GM19025 (cell line): ENCODE measurements at regions not wholly inside any gene's neighbourhood (a gene's known extent, or its start where the extent isn't known, plus 50 kb on each side); places are given as distances from the start of the nearest gene placed in this dataset.

Source experiments
- ATAC-seq: cut with Tn5 transposase; IDR thresholded peaks from one replicate; pipeline ENCODE4 v1.9.1; 2021; ENCODE audit warnings: mild to moderate bottlenecking, low read depth, moderate library complexity; ENCODE audit not compliant: unreplicated experiment

GRCh38 chr11:10358696-10359095 is 53.8 kb downstream of the ADM start:
- no peak for ATAC-seq

- ATAC-seq, result no peak
Observed at GRCh38 chr11:10359171-10359570, 54.3 kb downstream of the ADM start.

GRCh38 chr11:10360835-10361234 is 56.0 kb downstream of the ADM start:
- no peak for ATAC-seq

DNA sequence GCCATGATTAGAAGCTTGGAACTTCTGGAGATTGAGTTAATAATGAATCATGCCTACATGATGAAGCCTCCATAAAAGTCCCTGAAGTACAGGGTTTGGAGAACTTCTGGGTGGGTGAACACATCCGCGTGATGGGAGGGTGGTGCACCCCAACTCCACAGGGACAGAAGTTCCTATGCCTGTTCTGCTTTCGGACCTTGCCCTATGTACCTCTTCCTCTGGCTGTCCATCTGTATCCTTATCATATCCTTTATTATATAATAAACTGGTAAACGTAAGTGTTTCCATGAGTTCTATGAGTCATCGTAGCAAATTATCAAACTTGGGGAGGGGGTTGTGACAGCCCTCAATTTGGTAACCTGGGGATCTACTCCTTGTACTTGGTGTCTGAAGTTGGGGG is 60.2 kb downstream of the ADM start:
- ATAC-seq, result no peak

DNA sequence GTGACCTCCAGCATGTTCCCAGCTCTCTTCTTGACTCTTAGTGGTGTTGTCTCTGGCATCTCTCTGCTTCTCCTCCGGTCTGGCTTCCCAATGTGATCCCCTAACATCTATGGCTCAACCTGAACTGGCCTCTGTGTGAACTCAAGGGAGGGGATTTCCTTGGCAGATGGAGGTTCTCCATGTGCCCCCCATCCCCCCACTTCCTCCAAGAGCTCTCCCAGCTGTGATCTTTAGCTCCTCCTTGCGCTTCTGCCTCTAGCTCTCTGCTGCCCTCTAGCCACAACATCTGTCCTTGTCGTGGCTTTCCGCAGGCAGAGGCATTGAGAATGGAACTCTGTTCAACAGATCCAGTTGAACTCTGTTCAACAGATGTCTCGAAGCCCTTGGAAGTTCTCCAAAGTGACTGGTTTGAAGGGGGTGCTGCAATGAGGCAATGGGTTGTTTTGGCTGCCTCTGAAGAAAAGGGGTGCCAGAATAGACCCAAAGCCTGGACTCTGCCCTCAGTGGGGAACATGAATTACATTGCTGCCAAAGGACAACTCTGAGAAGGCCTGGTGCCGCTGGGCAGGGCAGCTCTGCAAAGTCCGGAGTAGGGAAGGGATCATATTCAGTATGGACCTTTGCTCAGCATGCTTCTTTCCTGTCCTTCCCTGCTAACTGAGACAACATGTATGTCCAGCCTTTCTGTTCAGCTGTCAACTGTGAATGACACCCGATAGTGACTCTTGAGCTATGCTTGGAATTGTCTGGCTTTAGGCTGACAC is 61.9 kb downstream of the ADM start:
- ATAC-seq, result peak; percentile 57

- no peak for ATAC-seq
Observed at GRCh38 chr11:10371926-10372641, 67.2 kb downstream of the ADM start.

DNA sequence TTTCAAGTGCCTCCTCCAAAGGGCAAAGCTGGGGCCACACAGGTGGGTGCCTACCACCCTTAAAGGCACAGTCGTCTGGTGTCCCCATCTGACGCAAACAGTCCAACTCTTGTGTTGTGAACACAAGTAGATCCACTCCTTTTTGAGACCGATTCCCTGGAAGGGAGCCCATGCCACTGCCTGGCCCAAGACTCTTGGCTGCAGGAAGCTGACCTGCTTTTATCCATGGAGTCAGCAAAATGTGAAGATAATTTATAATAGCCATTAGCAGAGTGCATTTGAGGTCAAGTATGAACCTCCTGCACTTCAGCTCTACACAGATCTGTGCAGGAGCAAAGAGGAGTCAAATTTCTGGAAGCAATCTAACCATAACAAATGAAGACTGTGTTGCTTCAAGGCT is 68.5 kb downstream of the ADM start:
- ATAC-seq, result no peak

DNA sequence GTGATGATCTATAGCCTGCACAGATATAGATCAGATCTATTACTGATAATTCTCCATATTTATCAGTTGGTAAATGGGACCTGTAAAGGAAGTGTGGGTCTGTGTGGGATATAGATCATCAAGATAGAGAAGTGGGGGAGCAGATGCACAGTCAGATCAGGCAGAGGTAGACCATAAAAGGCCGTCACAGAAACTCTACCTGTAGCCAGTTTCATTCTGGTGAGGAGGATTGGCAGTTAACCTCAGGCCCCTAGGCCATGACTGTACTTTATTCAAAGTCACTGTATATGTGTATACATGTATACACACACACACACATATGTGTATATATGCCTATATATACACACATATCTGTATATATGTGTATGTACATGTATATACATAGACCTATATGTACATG is 69.1 kb downstream of the ADM start:
- ATAC-seq, result no peak

- no peak for ATAC-seq
Observed at GRCh38 chr11:10374386-10374785, 69.5 kb downstream of the ADM start.

DNA sequence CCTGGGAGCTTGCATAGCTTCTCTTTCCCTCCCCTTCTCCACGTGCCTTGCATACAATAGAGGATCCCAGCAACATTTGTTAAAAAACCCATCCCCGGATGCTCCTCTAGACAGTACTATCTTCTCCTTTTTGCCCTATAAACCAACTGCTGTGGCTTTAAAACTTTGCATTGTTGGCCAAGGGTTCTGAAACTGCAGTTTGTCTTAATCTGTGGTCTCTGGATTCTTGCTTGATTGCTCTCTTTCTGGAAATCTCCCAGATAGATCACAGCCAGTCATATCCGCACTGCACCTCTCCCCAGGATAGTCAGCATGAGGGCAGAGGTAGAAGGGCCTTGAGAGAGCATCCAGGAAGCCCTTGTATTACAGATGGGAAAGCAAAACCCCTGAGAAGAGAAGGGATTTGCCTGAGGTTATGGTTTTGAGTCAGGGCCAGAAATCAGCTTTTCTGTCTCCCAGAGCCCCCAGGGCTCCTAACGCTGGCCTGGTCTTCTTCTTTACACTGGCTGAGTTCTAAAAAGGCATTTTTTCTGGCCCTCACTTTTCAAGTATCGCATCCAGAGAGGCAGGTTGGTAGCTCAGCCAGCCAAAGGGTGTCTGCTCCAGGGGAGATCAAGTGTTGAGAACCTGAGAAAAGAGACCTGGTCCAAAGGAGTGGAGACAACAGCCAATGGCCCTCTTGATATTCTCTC is 70.6 kb downstream of the ADM start:
- no peak for ATAC-seq

- ATAC-seq, result no peak
Observed at GRCh38 chr11:10376061-10376460, 71.2 kb downstream of the ADM start.

DNA sequence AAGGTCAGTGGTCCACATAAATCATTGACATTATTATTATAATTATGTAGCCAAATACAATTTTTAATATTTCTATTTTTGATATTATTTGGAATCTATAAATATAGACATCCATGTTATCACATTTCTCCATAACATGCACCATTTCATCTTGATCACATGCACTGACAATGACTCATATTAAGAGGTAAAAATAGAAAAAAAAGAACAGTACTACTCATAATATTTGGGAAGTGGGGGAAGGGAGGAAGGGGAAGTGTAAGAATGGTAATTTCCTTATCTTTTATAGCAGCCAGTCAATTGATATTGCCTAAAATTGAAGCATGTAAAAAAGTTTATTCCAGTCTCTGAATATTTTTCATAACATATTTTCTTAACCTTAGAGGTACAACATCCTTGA is 72.3 kb downstream of the ADM start:
- no peak for ATAC-seq

- ATAC-seq, result no peak
Observed at GRCh38 chr11:10378362-10378761, 73.5 kb downstream of the ADM start.

DNA sequence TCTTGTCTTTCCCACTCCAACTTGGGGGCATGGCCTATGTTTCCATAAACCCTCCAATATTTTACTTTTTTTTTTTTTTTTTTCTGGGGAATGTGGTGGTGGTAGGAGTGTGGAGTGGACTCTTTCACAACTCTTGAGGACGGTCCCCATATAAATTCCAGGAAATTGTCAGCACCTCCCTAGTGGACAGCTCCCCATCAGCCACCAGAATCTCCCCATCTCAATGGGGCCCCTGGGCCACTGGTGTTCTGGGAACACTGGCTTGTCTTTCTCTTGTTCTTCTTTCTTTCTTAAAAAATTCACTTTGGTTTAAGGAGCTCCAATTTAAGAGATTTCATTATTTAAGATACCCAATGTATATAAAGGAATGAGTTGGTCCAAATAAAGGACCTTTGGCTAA is 74.1 kb downstream of the ADM start:
- no peak for ATAC-seq

GRCh38 chr11:10379426-10379825 is 74.6 kb downstream of the ADM start:
- ATAC-seq, result no peak

DNA sequence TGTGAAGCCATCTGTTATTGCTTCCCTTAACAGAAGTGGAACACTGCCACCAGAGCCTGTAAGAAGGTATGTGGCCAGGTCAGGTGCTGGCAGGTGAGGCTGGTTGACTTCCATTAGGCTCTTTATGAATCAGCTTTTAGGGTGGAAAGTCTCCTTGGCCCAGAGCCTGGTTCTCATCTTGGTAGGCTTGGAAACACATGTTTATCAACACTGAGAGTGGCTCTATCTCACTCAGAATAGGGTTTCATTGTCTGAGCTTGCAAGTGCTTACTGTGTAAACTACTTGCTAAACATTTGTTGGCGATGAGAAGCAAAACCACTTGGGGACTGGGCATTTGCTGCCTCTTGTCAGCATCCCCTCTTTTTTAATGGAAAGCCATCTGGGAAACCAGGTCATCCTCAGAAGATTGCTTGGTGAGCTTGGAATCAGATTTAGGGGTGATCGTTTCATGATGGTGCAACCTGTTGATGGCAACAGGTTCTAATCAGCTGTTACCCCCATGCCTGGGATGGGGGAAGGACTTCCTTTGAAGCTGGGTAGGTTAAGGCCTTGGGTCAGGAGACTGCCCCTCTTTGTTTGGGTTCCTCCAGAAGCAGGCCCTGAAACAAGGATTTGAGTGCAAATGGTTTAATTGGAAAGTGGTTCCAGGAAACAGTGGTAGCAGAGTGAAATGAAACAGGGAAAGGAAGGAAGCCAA is 75.0 kb upstream of the AMPD3 start:
- no peak for ATAC-seq

DNA sequence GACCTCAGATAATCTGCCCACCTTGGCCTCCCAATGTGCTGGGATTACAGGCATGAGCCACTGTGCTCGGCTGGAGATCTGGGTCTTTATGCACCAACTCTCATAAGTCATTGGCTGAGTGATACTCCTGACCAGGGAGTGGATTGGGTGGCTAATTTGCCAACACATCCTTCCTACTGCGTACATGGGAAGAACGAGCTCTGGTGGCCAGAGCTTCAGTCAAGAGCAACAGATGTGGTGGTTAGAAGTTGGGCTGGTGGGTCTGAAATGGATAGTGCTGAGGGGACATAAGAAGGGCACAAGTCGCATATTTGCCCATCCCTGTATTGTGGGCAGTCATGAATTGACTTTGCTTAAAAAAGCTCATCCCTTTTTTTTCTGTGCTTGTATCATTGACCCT is 74.1 kb upstream of the AMPD3 start:
- ATAC-seq, result no peak

DNA sequence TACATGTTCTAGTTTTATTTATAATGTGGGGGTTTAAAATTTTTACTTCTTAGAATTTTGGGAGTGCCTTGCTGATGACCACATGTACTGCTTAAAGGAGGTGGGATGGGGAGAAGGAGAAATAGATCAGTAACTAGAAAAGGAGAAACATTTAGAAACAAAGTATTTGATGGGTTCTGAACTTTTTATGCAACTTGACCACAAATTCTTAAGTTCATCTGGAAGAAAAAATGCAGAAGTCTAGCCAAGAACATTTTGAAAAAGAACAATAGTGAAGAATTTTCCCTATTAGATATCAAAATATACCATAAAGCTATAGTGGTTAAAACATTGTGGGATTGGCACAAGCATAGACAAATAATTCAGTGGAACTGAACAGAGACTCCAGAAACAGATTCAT is 73.3 kb upstream of the AMPD3 start:
- ATAC-seq, result no peak

- no peak for ATAC-seq
Observed at GRCh38 chr11:10382518-10382917, 72.5 kb upstream of the AMPD3 start.

- ATAC-seq, result no peak
Observed at GRCh38 chr11:10385696-10386095, 69.4 kb upstream of the AMPD3 start.

GRCh38 chr11:10386361-10386760 is 68.7 kb upstream of the AMPD3 start:
- no peak for ATAC-seq
